SHP77 treated with DMSO at 0.1 percent for 48 hours (cell line): ENCODE measurements at regions not wholly inside any gene's neighbourhood (a gene's known extent, or its start where the extent isn't known, plus 50 kb on each side); places are given as distances from the start of the nearest gene placed in this dataset.

Experiments used
- DNase-seq: peaks from one replicate; lab custom pipeline; 2025; lab: John Stamatoyannopoulos, UW

DNA sequence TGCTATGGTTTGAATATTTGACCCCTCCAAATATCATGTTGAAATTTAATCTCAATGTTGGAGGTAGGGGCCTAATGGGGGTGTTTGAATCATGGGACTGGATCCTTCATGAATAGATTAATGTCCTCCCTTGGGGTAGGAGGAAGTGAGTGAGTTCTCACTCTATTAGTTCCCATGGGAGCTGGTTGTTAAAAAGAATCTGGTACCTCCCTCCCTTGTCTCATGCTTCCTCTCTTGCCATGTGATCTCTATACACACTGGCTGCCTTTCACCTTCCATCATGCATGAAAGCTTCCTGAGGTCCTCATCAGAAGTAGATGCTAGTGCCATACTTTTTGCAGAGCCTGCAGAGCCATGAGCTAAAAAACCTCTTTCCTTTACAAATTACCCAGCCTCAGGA lies 177.7 kb upstream of the MCTP2 start:
- no peak for DNase-seq

DNA sequence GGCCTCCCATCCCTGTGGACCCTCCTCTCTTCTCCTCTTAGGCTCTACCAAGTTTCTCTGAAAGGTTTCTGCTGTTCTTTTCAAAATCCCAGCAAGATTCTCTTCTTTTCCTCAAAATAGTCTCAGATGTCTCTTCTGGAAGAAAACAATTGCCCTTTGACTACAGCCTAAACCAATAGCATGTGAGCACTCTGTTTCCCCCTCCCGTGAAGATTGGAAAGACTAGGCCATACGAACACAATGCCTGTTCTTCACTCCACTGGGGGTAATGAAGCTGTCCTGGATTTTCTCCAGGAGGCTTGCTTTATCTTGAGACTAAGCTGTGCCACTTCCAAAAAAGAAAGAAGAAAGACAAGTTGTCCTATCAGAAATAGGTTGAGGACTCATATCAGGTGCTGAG lies 178.7 kb upstream of the MCTP2 start:
- no peak for DNase-seq

DNA sequence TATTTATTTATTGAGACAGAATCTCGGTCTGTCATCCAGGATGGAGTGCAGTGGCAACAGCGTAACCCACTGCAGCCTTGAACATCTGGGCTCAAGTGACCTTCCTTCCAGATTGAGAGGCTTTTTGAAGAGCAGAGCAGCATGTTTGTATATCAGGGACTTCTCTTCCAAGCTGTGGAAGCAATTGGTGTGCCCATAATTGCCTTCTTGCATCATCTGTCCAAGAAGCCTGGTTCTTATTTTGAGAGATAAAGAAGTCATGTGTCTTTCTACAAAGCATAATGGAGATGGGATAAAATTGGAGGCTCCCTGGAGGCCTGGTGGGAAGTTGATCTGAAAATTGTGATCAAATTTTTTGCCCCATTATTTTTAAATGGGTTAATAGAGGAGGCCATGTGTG lies 183.8 kb upstream of the MCTP2 start:
- no peak for DNase-seq

DNA sequence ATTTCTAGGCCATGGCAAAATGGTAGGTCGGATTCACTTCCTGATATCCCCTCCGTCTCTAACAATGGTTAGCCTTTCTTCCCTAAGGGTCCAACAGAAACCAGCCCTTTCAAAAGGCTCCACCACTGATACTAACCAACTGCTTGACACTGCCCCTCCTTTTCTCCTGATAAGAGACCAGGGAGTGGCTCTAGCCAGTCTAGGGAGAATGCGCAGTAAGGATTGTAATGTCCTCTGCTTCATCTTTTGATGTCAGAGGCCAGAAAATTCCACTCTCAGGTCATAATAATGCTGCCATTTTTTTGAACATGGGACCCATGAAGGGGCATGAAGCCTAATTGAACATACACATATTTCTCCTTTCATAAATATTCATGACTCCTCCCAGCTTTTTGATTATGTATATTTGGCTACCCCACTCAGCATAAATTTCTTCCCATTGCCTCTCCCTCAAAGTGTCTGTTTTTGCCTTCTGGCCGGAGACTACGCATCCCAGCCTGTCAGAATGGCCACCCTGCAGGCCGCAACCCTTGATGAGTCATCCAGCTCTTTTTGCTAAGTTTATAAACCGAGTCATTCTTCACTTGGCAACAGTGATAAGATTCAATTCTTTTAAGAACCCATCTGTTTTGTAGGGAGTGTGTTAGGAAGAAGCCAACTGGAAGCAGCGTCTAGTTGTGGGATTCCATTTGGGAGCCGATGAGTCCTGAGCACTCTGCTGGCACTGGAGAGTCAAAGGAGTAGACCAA lies 189.0 kb upstream of the MCTP2 start:
- DNase-seq: no peak

DNA sequence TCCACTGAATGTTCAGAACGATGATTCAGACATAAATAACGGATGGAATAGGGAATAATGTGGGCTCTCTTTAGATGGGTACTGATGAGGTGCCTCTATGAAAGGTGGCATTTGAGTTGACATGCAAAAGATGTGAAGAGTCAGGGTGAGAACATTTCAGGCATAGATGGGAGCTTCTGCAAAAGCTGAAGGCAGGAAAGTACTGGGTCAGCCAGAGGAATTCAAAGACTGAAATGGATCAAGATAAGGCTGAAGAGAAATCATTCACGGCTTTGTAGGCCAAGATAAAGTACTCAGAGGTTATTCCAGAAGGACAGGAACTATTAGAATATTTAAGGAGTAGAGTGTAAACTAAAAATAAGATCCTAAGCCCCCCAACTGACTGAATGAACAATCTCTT lies 189.6 kb upstream of the MCTP2 start:
- DNase-seq: no peak

DNA sequence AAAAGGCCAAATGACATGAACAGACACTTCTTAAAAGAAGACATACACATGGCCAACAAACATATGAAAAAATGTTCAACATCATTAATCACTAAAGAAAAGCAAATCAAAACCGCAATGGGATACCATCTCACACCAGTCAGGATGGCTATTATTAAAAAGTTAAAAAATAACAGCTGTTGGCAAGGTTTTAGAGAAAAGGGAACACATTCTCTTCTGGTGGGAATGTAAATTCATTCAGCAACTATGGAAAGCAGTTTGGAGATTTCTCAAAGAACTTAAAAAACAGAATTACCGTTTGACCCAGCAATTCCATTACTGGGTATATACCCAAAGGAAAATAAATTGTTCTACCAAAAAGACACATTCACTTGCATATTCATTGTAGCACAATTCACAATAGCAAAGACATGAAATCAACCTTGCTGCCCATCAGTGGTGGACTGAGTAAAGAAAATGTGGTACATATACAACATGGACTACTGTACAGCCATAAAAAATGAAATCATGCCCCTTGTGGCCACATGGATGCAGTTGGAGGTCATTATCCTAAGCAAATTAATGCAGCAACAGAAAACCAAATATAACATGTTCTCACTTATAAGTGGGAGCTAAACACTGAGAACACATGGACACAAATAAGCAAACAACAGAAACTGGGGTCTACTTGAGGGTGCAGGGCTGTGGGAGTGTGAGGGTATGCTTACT lies 190.7 kb upstream of the MCTP2 start:
- DNase-seq: no peak

DNA sequence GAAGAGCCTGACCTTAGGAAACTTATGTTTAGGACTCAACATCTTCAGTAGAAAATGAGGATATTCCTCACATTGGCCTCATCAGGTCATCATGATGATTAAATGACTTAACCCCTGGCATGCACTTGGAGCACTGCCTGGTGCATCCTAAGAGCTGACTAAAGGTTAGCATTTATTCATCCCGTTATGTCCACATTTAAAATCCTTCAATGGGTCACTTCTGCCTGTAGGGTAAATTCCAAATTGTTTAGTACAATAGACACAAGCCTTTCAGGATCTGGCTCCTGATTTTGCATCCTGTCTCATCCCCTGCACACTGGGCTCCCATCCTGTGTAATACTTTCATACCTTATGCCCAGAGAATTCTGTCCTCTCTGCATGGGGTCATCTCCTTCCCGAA lies 195.2 kb upstream of the MCTP2 start:
- DNase-seq: no peak

DNA sequence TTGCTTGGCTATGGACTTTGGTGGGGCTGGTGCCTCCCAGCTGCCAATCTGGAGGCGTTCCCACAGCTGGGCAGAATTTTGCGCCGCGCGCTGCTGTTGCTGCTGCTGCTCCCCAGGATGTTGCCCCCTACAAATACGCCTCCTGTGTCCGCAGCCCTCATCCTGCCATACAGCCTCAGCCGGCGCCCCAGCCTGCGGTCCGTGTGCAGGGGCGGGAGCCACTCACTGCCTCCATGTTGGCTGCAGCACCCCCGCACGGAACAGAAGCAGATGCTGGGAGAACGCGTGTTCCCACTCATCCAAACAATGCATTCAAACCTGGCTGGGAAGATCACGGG lies 197.7 kb upstream of the MCTP2 start:
- DNase-seq: no peak

DNA sequence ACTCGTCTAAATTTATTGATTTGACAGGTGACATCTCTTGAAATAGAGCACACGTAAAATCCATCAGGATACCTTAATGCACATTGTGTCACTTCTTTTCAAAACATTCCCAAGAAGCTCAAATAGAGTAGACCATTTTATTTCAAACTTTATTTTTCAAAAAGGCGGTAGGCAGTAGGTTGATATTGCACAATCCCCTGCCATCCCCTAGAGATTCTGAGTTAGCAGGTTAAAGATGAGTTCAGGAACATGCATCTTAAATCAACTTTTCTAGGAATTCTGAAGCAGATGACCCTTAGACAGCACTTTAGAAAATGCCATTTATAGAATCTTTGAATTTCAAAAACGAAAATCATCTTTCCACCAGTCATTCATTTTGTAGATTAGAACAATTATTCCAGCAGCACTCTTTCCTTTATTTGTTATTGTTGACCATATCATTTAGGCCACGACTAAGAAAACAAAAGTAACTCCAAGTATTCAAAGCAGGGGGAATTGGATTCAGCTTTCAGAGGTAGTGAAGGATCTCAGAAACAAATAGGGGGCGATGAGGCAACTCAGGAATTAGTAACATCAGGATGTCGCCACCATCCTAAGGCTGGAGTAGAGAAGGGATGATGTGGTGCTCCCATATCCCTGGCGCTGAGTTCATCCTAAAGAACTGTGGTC lies 198.2 kb upstream of the MCTP2 start:
- no peak for DNase-seq

DNA sequence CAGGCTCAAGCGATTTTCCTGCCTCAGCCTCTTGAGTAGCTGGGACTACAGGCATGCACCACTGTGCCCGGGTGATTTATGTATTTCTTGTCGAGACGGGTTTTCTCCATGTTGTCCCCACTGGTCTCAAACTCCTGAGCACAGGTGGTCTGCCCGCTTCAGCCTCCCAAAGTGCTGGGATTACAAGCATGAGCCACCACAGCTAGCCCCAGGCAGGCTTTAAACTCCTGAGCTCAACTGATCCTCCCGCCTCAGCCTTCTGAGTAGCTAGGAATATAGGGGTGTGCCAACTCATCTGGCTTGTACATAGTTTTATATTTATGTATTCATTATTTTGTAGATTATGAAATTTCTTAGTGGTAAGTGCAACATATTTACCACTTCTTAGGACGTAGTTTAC lies 198.8 kb upstream of the MCTP2 start:
- no peak for DNase-seq

DNA sequence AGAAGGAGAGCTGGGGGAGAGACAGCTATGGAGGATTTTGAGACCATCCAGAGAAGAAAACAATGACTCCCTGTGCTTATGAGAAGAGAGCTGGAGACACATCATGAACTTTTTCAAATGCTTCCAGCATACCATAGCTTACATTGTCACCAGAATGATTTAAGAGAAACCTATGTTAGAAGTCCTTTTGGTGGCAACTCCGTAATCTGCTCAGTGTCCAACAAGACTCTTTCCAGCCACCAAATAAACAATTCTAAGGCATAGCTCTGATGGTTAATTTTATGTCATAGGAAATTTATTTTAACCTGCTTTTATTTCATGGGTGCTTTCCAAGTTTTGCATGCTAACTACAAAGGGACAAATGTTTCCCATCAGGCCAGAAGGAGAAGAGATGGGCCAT lies 200.3 kb upstream of the MCTP2 start:
- DNase-seq: no peak

DNA sequence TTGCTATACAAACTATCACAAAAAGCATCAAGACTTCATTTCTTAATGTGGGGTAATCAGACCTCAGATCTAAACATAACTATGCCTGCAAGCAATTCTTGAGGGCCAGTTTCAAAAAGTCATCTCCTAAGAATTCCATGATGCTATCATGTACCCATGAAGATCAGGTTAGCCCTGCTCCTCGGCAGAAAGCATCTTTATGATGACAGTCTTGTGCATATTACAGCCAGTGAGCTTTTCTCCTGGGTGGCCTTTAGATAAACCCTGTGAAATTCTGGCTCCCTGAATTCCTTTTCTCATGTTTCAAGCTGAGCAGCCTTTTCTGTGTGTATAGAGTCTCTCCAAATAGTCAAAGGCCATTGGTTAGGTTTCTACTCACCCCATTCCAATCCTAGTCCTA lies 201.9 kb upstream of the MCTP2 start:
- DNase-seq: no peak

DNA sequence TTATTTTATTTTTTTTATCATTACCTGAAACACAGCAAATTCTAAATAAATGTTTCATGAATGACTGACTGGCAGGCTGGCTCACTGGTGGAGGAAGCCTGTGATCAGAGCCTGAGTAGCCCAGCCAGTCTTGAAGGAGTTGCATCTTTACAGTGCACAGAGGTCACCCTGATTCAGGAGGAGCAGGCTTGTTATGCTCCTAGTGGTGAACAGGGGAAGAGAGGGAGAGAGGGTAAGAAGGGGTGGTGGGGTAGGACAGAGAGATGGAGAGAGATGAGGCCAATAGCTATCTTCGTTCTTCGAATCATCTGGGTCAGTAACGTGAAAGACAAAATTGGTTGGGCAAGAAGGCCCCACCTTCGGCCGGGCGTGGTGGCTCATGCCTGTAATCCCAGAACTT lies 202.6 kb upstream of the MCTP2 start:
- no peak for DNase-seq

DNA sequence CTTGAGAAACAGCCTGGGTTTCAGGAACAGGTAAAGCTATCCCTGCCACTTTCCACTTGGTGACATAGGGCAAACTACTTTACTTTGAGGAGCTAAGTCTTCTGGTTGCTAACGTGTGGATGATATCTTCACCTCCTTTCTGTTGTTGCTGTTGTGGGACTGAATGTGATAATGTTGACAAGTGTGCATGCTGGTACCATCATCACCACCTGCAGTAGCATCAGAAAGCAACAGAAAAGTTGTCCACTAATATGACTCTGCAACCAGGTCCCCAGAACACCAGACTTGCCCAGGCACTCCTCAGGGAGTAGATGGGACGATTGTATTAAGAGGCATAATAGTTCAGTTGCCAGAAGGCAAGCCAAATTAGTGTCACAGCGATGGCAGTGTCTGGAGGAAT lies 203.2 kb upstream of the MCTP2 start:
- no peak for DNase-seq

DNA sequence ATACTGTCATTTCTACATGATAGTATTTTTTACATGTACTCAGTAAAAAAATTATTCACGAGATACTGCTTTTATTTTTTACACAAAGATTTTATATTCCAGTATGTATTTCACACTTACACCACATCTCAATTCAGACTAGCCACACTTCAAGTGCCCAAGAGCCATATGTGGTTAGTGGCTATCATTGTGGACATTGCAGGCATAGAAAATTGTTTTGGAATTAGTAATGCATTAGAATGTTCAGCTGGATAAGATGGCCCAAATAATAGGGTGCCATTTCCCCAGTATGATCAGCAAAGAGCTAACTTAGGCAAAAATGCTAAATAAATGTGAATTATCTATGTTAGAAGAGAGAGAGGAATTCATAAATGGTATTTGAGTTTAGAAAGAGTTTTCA lies 203.8 kb upstream of the MCTP2 start:
- DNase-seq: no peak

DNA sequence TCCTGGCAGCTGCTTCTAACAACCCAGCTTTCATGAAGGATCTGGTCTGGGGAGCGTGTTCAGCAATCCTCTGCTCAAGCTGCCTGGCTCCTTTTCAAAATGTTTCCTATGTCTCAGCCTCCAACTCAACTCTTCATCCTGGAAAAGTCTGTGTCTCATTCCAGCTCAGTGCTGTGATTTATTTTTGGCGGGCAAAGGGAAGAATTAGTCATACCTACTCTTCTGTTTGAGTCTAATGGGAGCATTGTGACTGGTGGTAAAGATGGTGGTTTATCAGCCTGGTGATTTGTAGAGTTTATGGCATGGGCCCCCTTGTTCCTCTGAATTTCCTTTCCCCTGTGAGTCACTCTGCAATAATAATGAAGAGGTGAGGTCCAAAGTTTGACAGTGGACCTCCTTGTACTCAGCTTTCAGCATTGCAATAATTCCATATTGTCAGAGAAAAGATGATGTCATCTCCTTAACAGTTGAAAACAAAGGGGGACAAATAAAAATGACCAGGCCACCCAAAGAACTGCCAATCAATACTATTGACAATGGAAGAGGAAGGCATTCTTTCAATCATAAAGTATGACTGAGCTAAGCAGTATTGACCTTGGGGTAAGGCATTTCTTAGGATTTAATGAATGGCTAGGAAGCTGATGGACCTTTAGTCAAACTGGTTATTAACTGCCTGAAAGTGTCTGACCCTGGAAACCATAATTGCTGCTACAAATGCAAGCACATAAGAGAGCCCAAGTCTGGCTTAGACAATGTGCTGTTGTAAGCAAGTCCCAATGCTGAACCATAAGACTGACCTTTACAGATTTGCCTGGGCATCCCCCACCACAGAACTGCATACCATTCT lies 204.7 kb upstream of the MCTP2 start:
- no peak for DNase-seq

DNA sequence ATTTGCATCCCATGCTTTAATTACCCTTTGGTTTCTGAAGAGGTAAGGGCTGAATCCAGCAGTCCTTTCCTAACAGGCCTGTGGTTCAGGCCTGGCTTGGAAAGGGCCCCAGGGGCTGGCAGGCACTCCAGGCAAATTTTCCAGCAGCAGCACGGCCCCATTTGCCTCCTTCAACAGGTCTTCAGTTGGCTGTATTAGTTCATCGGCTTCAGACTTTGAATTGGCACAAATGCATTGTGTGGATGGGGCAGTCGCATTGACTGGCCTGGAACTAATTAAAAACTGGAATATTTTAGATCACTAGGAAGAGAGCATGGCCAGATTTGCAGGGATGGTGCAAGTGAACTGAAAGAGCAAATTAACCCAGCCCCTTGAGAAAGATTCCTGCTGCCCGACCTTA lies 207.8 kb upstream of the MCTP2 start:
- no peak for DNase-seq

DNA sequence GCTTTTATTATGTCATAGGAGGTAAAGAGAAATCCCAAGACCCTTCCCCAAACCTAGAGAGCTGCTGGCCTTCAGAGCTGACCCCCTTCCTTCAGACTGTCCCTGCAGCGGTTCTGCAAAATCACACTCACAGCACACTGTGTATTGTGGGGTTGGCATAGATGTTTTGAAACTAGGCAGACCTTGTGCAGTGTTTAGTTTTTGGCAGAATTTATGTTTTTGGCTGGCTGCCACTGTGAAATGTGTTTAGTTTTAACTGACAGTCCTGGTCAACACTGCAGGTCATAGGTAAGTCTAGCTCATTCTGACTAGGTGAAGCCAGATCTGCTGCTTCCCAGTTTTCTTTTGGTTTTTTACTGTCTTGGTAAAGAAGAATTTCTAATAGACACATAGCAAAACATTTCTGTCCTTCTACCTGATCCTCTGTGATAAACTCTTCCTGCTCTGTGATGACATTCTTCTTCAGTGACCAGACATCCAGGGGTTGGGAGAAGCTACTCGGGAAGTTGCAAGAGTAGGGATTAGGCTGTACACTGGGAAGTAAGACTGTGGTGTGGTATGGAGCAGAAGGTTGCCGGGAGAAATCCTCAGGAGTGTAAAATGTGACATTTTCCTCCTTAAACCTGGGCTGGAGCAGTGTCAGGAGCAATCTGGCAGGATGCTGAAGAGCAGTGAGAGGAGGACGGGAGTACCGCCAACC lies 209.6 kb upstream of the MCTP2 start:
- DNase-seq: no peak

DNA sequence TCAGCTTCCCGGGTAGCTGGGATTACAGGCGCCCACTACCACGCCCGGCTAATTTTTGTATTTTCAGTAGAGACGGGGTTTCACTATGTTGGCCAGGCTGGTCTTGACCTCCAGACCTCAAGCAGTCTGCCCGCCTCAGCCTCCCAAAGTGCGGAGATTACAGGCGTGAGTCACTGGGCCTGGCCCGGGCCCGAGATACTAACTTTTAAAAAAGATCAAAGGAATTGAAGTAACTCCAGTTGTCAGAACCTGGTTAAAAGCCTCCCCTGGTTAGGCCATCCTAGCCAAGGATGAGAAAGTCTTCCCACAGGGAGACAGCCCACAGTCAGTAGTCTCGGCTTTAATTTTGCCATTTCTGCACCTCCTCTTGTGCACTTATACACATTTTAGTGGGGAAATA lies 212.3 kb upstream of the MCTP2 start:
- DNase-seq: no peak

DNA sequence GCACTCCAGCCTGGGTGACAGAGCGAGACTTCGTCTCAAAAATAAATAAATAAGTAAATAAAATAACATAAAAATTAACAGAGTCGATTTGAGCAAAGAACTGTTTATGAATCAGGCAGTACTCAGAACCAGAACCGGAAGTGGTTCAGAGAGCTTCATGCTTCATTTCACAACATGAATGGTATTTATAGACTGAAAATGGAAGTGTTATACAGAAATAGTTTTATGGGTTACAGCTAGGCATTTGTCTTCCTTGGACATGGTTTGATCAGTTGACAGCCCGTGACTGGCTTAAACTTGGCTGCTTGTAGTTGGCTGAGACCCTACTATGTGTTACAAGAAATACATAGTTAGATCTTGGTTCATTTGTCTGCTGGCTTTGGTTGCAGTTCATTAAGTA lies 216.0 kb upstream of the MCTP2 start:
- no peak for DNase-seq

DNA sequence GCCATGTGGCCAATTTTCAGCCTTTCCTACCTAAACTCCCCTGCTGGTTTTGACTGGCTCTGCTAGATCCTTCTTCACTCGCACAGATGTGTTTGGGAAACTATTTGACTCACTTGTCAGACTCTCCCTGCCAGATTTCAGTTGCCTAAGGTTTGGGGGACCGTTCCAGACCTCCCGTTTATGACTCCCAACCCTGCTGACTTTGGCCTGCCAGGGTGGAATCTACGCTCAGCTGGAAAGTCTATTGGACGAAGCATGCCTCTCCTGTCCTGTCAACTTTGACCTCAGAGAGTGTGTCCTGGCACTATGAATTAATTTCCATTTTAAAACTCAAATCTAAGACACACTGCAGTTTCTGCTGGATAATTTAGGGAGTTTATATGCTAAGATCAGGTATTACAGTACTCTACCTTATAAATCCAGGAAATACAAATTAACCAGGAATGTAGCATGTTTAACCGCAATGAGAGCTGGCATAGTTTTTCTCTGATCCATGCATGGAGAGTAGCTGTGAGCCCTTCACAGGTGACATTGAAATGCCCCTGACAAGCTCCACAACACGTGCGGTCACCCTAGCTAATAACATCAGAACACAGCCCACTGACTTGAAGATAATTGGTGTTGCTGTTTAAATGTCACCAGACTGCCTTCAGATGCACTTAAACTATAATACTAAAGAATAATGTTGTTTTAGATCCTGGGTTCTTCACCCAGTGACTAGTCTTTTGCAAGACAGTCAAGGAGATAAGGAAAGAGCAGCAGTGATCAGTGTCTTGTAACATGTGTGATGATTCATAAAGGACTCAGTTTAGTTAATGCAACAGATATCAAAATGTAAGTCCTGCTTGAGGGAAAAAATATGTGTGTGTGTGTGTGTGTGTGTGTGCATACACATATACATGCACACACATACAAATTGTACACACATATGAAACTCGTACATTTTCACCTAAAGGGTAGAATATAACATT lies 223.0 kb upstream of the MCTP2 start:
- DNase-seq: no peak
